Panc1 (cell line): ENCODE measurements at regions not wholly inside any gene's neighbourhood (a gene's known extent, or its start where the extent isn't known, plus 50 kb on each side); places are given as distances from the start of the nearest gene placed in this dataset.
"Not testable (repeated sequence)": the region's sequence is repeated elsewhere in the genome, so short reads cannot be mapped to it uniquely, and the experiment has no call there.

Experiments used
- ATAC-seq: fragments of 200-7000 bp; cut with Tn5 transposase; 2 replicates; pipeline ENCODE4 v1.9.1; 2020; ENCODE audit warnings: mild to moderate bottlenecking, moderate library complexity
- BruUV-seq: library from RNA; stranded (reverse); fragments of 400-500 nt; replicated peaks from 2 replicates; lab custom pipeline; 2021; lab: Mats Ljungman, UMichigan
- CTCF ChIA-PET: fragments of 300-600 bp; sonication (Branson Sonifier 250); formaldehyde crosslinking; loops from one replicate; lab custom pipeline; 2022; ENCODE audit warnings: antibody characterized with exemption; lab: Charles Lee
- POLR2A ChIA-PET: fragments of 300-600 bp; sonication (Branson Sonifier 250); formaldehyde crosslinking; loops from one replicate; lab custom pipeline; 2022; ENCODE audit warnings: antibody characterized with exemption; lab: Charles Lee
- DNase-seq: peaks from one replicate; pipeline ENCODE4 v3.0.0-alpha.2; 2010; ENCODE audit warnings: low read depth, low spot score
- H3K27ac ChIP-seq: 2 replicates; pipeline ENCODE4 v1.5.1; 2011; ENCODE audit warnings: mild to moderate bottlenecking, low read length, inconsistent platforms
- H3K27me3 ChIP-seq: fragments of 200-500 bp; sonication (Bioruptor generic); 2 replicates; pipeline ENCODE4 v1.6.0; 2014; ENCODE audit warnings: low read length, inconsistent platforms; ENCODE audit not compliant: control insufficient read depth, insufficient read depth
- H3K36me3 ChIP-seq: fragments of 200-500 bp; sonication (Bioruptor generic); 2 replicates; pipeline ENCODE4 v1.5.1; 2014; ENCODE audit warnings: inconsistent platforms, mild to moderate bottlenecking, low read length, moderate library complexity; ENCODE audit not compliant: control insufficient read depth, insufficient read depth
- H3K4me1 ChIP-seq: 2 replicates; pipeline ENCODE4 v1.5.1; 2011; ENCODE audit warnings: inconsistent platforms, mild to moderate bottlenecking, low read length, moderate library complexity; ENCODE audit not compliant: control insufficient read depth, insufficient read depth
- H3K4me3 ChIP-seq, 2 experiments: 2 replicates each; pipeline ENCODE4 v1.5.1; 2011 to 2012; ENCODE audit warnings: low read depth in 2 of 2, low read length in 2 of 2, mild to moderate bottlenecking in 2 of 2, inconsistent platforms in 1 of 2, moderate library complexity in 1 of 2
- H3K9me3 ChIP-seq: fragments of 200-500 bp; sonication (Bioruptor generic); 2 replicates; pipeline ENCODE4 v1.5.1; 2014; ENCODE audit warnings: low read depth, mild to moderate bottlenecking, inconsistent platforms, low read length, moderate library complexity; ENCODE audit not compliant: control insufficient read depth, insufficient read depth
- CTCF ChIP-seq: fragments of 450-650 bp; IDR thresholded peaks from 2 replicates; pipeline ENCODE4 v1.5.1; 2017; ENCODE audit warnings: mild to moderate bottlenecking
- POLR2AphosphoS5 ChIP-seq: IDR thresholded peaks from 2 replicates; pipeline ENCODE4 v1.6.1; 2012; ENCODE audit warnings: mild to moderate bottlenecking, low read depth, low read length, moderate library complexity
- REST ChIP-seq, 2 experiments: IDR thresholded peaks; 2 replicates each; pipeline ENCODE4 v1.6.1; 2011 to 2012; ENCODE audit warnings: low read depth in 2 of 2, control low read depth in 1 of 2, low read length in 1 of 2, mild to moderate bottlenecking in 1 of 2, moderate library complexity in 1 of 2; ENCODE audit not compliant: insufficient read depth in 1 of 2
- SIN3A ChIP-seq: IDR thresholded peaks from 2 replicates; pipeline ENCODE4 v1.6.1; 2012; ENCODE audit warnings: low read depth, mild to moderate bottlenecking, low read length, moderate library complexity, borderline replicate concordance; ENCODE audit not compliant: insufficient read depth
- TCF7L2 ChIP-seq: IDR thresholded peaks from 2 replicates; pipeline ENCODE4 v1.6.1; 2011; ENCODE audit warnings: mild to moderate bottlenecking, low read depth, low read length, inconsistent platforms
- in situ Hi-C: cut with HindIII; loops from 2 replicates; pipeline ENCODE4 v1.10.0; 2016; ENCODE audit warnings: low sequenced_read_pairs, low pct_unique_long_range_greater_than_20kb
- intact Hi-C: fragments of 100-400 bp; cut with micrococcal nuclease; formaldehyde crosslinking; loops from one replicate; pipeline ENCODE4 v1.10.0; 2022; ENCODE audit not compliant: unreplicated experiment

GRCh38 chr4:79823148-79823763, 249.8 kb downstream of the ANTXR2 start:
- TF ChIP-seq REST (IDR thresholded peaks at IDR 0.05; ENCODE audit: insufficient read depth in 1 of 2, low read depth in 2 of 2, low read length in 1 of 2) (no peak), SIN3A (no peak), TCF7L2 (no peak), POLR2AphosphoS5 (no peak), CTCF (no peak)
- H3K27ac ChIP-seq: no peak overlapping the region
- intact Hi-C loops (no loop called here), in situ Hi-C loops (no loop called here)
- no peaks in the 10 kb centered on the region for H3K9me3 ChIP-seq
- CTCF ChIA-PET: no interaction called here
- no peaks in the 10 kb centered on the region for H3K36me3 ChIP-seq
- POLR2A ChIA-PET: no interaction called here
- ATAC-seq (no peak), DNase-seq (no peak)
- H3K4me3 ChIP-seq: no peak overlapping the region
- H3K27me3 ChIP-seq: no peaks in the 10 kb centered on the region
- no peaks in the 10 kb centered on the region for H3K4me1 ChIP-seq
- BruUV-seq: no TSS peak

GRCh38 chr4:79820427-79820826, 252.6 kb downstream of the ANTXR2 start:
- H3K4me1 ChIP-seq: no peaks in the 10 kb centered on the region
- TF ChIP-seq POLR2AphosphoS5 (no peak), CTCF (no peak), SIN3A (no peak), REST (IDR thresholded peaks at IDR 0.05; ENCODE audit: insufficient read depth in 1 of 2, low read depth in 2 of 2, low read length in 1 of 2) (no peak), TCF7L2 (no peak)
- no peaks in the 10 kb centered on the region for H3K27me3 ChIP-seq
- H3K4me3 ChIP-seq: no peak overlapping the region
- POLR2A ChIA-PET: no interaction called here
- no peaks in the 10 kb centered on the region for H3K36me3 ChIP-seq
- no TSS peak for BruUV-seq
- ATAC-seq (no peak), DNase-seq (no peak)
- intact Hi-C loops (no loop called here), in situ Hi-C loops (no loop called here)
- no peaks in the 10 kb centered on the region for H3K9me3 ChIP-seq
- H3K27ac ChIP-seq: no peak overlapping the region
- CTCF ChIA-PET: no interaction called here

GRCh38 chr4:79807933-79808332, 265.1 kb downstream of the ANTXR2 start:
- H3K27ac ChIP-seq, CTCF ChIA-PET, BruUV-seq, H3K9me3 ChIP-seq, H3K27me3 ChIP-seq, H3K4me1 ChIP-seq, in situ Hi-C loops, ATAC-seq, POLR2A ChIA-PET, H3K4me3 ChIP-seq, intact Hi-C loops, H3K36me3 ChIP-seq, DNase-seq: not testable (repeated sequence)
